ENCODE measurements at regions not wholly inside any gene's neighbourhood (a gene's known extent, or its start where the extent isn't known, plus 50 kb on each side); places are given as distances from the start of the nearest gene placed in this dataset.

GRCh38 chr9:118276784-118277183 is 572.6 kb downstream of the TLR4 start:
- Histone ChIP-seq H3K4me3 (ENCODE audit: low read depth, low read length) (no peak overlapping the region), H3K36me3 (ENCODE audit: control insufficient read depth in 2 of 2, insufficient read depth in 1 of 2, low read length in 2 of 2) (no peaks in the 10 kb centered on the region), H3K27ac (ENCODE audit: extremely low read depth, low read depth, low read length) (no peak overlapping the region), H3K4me1 (ENCODE audit: control insufficient read depth, insufficient read depth, low read length) (no peaks in the 10 kb centered on the region), H3K9me3 (ENCODE audit: control insufficient read depth, insufficient read depth, low read depth, low read length) (no peaks in the 10 kb centered on the region)
- ChIA-PET CTCF (interaction anchor here (0.6 kb wide), 1 partner anchor 86 kb away, joined by 3 read pairs; no protein-coding TSS in a partner anchor), POLR2A (no interaction called here)
- TF ChIP-seq ZNF354C (tag by site-specific recombination; IDR thresholded peaks at IDR 0.05; ENCODE audit: borderline replicate concordance, low read depth) (no peak), ZNF585B (tag by site-specific recombination; IDR thresholded peaks at IDR 0.05) (no peak), ZNF626 (tag by site-specific recombination; IDR thresholded peaks at IDR 0.05) (no peak), ZNF274 (IDR thresholded peaks at IDR 0.05; ENCODE audit: low read length) (no peak), ZNF274 (tag by site-specific recombination; IDR thresholded peaks at IDR 0.05; ENCODE audit: borderline replicate concordance) (no peak), KLF16 (tag by site-specific recombination; IDR thresholded peaks at IDR 0.05) (no peak), ZNF501 (tag by site-specific recombination; IDR thresholded peaks at IDR 0.05) (no peak), ZNF629 (tag by site-specific recombination; IDR thresholded peaks at IDR 0.05) (no peak), SCRT1 (tag by site-specific recombination; IDR thresholded peaks at IDR 0.05; ENCODE audit: borderline replicate concordance) (no peak), ZNF140 (tag by site-specific recombination; IDR thresholded peaks at IDR 0.05) (no peak)

GRCh38 chr9:118281772-118282171 is 577.6 kb downstream of the TLR4 start:
- no peaks in the 10 kb centered on the region for H3K9me3 ChIP-seq (ENCODE audit: control insufficient read depth, insufficient read depth, low read depth, low read length)
- no peaks in the 10 kb centered on the region for H3K4me1 ChIP-seq (ENCODE audit: control insufficient read depth, insufficient read depth, low read length)
- ChIA-PET CTCF (interaction anchor here (0.5 kb wide), 1 partner anchor 25 kb away, joined by 3 read pairs; no protein-coding TSS in a partner anchor), POLR2A (no interaction called here)
- H3K4me3 ChIP-seq (ENCODE audit: low read depth, low read length): no peak overlapping the region
- no peak for TF ChIP-seq GLIS2 (tag by site-specific recombination; IDR thresholded peaks at IDR 0.05)
- no peak for TF ChIP-seq ZNF202 (tag by site-specific recombination; IDR thresholded peaks at IDR 0.05; ENCODE audit: borderline replicate concordance)
- TF ChIP-seq ZNF292 (tag by site-specific recombination; IDR thresholded peaks at IDR 0.05; ENCODE audit: borderline replicate concordance, low read depth): no peak
- TF ChIP-seq ZIC2 (tag by site-specific recombination; IDR thresholded peaks at IDR 0.05): no peak
- TF ChIP-seq KLF9 (tag by site-specific recombination; IDR thresholded peaks at IDR 0.05; ENCODE audit: low read depth): no peak
- no peak for TF ChIP-seq ZNF626 (tag by site-specific recombination; IDR thresholded peaks at IDR 0.05)
- no peak overlapping the region for H3K27ac ChIP-seq (ENCODE audit: extremely low read depth, low read depth, low read length)
- H3K36me3 ChIP-seq (ENCODE audit: control insufficient read depth in 2 of 2, insufficient read depth in 1 of 2, low read length in 2 of 2): no peaks in the 10 kb centered on the region

- Histone ChIP-seq H3K9me3 (ENCODE audit: control insufficient read depth, insufficient read depth, low read depth, low read length) (no peaks in the 10 kb centered on the region), H3K4me1 (ENCODE audit: control insufficient read depth, insufficient read depth, low read length) (no peaks in the 10 kb centered on the region), H3K36me3 (ENCODE audit: control insufficient read depth in 2 of 2, insufficient read depth in 1 of 2, low read length in 2 of 2) (no peaks in the 10 kb centered on the region), H3K27ac (ENCODE audit: extremely low read depth, low read depth, low read length) (no peak overlapping the region), H3K4me3 (ENCODE audit: low read depth, low read length) (no peak overlapping the region)
- TF ChIP-seq ZNF148 (tag by site-specific recombination; IDR thresholded peaks at IDR 0.05; ENCODE audit: borderline replicate concordance) (no peak), HOXC10 (CRISPR knock-in tag; IDR thresholded peaks at IDR 0.05) (no peak), ZNF473 (tag by site-specific recombination; IDR thresholded peaks at IDR 0.05) (no peak), ZNF202 (tag by site-specific recombination; IDR thresholded peaks at IDR 0.05; ENCODE audit: borderline replicate concordance) (no peak), ZNF16 (tag by site-specific recombination; IDR thresholded peaks at IDR 0.05; ENCODE audit: low read depth) (no peak), ZNF26 (tag by site-specific recombination; IDR thresholded peaks at IDR 0.05) (no peak), ZNF174 (tag by site-specific recombination; IDR thresholded peaks at IDR 0.05) (no peak), MZF1 (tag by site-specific recombination; IDR thresholded peaks at IDR 0.05; ENCODE audit: borderline replicate concordance) (no peak), ZNF692 (tag by site-specific recombination; IDR thresholded peaks at IDR 0.05) (no peak), KLF7 (tag by site-specific recombination; IDR thresholded peaks at IDR 0.05; ENCODE audit: borderline replicate concordance) (no peak), ZNF596 (tag by site-specific recombination; IDR thresholded peaks at IDR 0.05) (no peak), REPIN1 (tag by site-specific recombination; IDR thresholded peaks at IDR 0.05; ENCODE audit: low read depth) (no peak), ZBTB48 (tag by site-specific recombination; IDR thresholded peaks at IDR 0.05) (no peak), ZNF404 (tag by site-specific recombination; IDR thresholded peaks at IDR 0.05) (no peak), ZNF366 (tag by site-specific recombination; conservative IDR thresholded peaks at IDR 0.05) (no peak)
- CTCF ChIA-PET: no interaction called here
- POLR2A ChIA-PET: no interaction called here
Observed at GRCh38 chr9:118283488-118283887, 579.3 kb downstream of the TLR4 start.

All from HEK293 (cell line).